ENCODE measurements at regions not wholly inside any gene's neighbourhood (a gene's known extent, or its start where the extent isn't known, plus 50 kb on each side); places are given as distances from the start of the nearest gene placed in this dataset.

DNA sequence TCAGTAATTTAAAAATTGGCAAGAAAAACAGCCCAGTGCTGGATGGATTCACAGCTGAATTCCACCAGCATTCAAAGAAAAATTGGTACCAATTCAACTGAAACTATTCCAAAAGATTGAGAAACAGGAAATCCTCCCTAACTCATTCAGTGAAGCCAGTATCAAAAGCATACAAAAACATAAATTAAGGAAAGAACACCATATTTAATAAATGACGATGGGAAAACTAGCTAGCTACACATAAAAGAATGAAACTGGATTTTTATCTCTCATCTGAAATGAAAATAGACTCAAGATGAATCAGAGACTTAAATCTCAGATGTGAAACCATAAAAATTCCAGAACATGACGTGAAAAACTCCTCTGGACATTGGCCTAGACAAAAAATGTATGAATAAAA, 516.8 kb upstream of the SPANXN1 start:
- H3K27ac ChIP-seq (ENCODE audit: low read depth in 1 of 2, low read length in 2 of 2), result no peak overlapping the region
- Mint-ChIP-seq H3K27me3 (no peaks in the 10 kb centered on the region), H3K36me3 (ENCODE audit: low read depth) (no peaks in the 10 kb centered on the region), H3K9me3 (no peaks in the 10 kb centered on the region), H3K27ac (no peak overlapping the region), H3K4me3 (no peak overlapping the region), H3K4me1 (ENCODE audit: low read depth) (no peaks in the 10 kb centered on the region)
- H3K4me1 ChIP-seq (ENCODE audit: insufficient read depth, low read length), result no peaks in the 10 kb centered on the region
- H3K36me3 ChIP-seq (ENCODE audit: insufficient read depth, low read length), result no peaks in the 10 kb centered on the region
- no peaks in the 10 kb centered on the region for H3K27me3 ChIP-seq (ENCODE audit: control insufficient read depth in 1 of 2, insufficient read depth in 2 of 2, low read length in 2 of 2)
- TF ChIP-seq, protein P1, sequence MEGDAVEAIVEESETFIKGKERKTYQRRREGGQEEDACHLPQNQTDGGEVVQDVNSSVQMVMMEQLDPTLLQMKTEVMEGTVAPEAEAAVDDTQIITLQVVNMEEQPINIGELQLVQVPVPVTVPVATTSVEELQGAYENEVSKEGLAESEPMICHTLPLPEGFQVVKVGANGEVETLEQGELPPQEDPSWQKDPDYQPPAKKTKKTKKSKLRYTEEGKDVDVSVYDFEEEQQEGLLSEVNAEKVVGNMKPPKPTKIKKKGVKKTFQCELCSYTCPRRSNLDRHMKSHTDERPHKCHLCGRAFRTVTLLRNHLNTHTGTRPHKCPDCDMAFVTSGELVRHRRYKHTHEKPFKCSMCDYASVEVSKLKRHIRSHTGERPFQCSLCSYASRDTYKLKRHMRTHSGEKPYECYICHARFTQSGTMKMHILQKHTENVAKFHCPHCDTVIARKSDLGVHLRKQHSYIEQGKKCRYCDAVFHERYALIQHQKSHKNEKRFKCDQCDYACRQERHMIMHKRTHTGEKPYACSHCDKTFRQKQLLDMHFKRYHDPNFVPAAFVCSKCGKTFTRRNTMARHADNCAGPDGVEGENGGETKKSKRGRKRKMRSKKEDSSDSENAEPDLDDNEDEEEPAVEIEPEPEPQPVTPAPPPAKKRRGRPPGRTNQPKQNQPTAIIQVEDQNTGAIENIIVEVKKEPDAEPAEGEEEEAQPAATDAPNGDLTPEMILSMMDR (IDR thresholded peaks at IDR 0.05), result no peak
- ATAC-seq (ENCODE audit: poor library complexity), result no peak
- intact Hi-C loops (cut with DNase I, micrococcal nuclease), result no loop called here
- H3K9me3 ChIP-seq (ENCODE audit: control insufficient read depth in 1 of 2, insufficient read depth in 1 of 2, low read length in 2 of 2), result peaks cover 0 to 10% of the 10 kb centered on the region in 2 experiments
- ChIA-PET POLR2A (no interaction called here), CTCF (no interaction called here)
- no peak overlapping the region for H3K4me3 ChIP-seq (ENCODE audit: low read length)
- no peak for DNase-seq

DNA sequence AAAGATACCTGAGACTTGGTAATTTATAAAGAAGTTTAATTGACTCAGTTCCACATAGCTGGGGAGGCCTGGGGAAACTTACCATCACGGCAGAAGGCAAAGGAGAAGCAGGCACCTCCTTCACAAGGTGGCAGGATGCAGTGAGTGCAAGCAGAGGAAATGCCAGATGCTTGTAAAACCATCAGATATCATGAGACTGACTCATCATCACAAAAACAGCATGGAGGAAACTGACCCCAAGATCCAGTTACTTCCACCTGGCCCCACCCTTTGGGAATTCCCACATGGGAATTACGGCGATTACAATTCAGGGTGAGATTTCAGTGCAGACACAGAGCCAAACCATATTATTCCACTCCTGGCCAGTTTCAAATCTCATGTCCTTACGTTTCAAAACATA, 514.7 kb upstream of the SPANXN1 start:
- H3K9me3 ChIP-seq (ENCODE audit: control insufficient read depth in 1 of 2, insufficient read depth in 1 of 2, low read length in 2 of 2), result peaks cover 0 to 10% of the 10 kb centered on the region in 2 experiments
- no peak overlapping the region for H3K4me3 ChIP-seq (ENCODE audit: low read length)
- Mint-ChIP-seq H3K27me3 (no peaks in the 10 kb centered on the region), H3K4me1 (ENCODE audit: low read depth) (no peaks in the 10 kb centered on the region), H3K4me3 (no peak overlapping the region), H3K9me3 (no peaks in the 10 kb centered on the region), H3K36me3 (ENCODE audit: low read depth) (no peaks in the 10 kb centered on the region), H3K27ac (no peak overlapping the region)
- ATAC-seq (ENCODE audit: poor library complexity) (no peak), DNase-seq (no peak)
- no peaks in the 10 kb centered on the region for H3K4me1 ChIP-seq (ENCODE audit: insufficient read depth, low read length)
- no peaks in the 10 kb centered on the region for H3K36me3 ChIP-seq (ENCODE audit: insufficient read depth, low read length)
- H3K27ac ChIP-seq (ENCODE audit: low read depth in 1 of 2, low read length in 2 of 2), result no peak overlapping the region
- ChIA-PET POLR2A (no interaction called here), CTCF (no interaction called here)
- TF ChIP-seq, protein P1 (IDR thresholded peaks at IDR 0.05), result no peak
- no peaks in the 10 kb centered on the region for H3K27me3 ChIP-seq (ENCODE audit: control insufficient read depth in 1 of 2, insufficient read depth in 2 of 2, low read length in 2 of 2)
- intact Hi-C loops (cut with DNase I, micrococcal nuclease), result no loop called here

DNA sequence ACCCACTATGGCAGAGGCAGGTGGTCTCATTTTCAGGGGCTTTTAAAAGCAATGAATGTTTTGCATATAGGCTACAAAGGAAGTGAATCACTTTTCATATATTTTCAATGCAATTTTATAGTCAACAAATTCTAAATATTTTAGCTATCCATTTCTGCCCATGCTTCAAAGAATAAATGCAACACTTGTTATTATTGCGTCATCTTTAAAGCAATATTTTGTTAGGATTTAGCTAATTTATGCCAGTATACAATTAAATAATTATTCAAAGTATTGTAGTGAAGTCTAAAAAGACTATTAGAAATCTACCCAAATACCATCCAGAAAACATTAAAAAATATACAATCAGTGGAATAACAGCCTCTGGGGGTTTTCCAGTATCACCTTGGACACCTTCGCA, 509.1 kb upstream of the SPANXN1 start:
- Histone ChIP-seq H3K4me1 (ENCODE audit: insufficient read depth, low read length) (no peaks in the 10 kb centered on the region), H3K27me3 (ENCODE audit: control insufficient read depth in 1 of 2, insufficient read depth in 2 of 2, low read length in 2 of 2) (no peaks in the 10 kb centered on the region), H3K9me3 (ENCODE audit: control insufficient read depth in 1 of 2, insufficient read depth in 1 of 2, low read length in 2 of 2) (peaks cover 0 to 4% of the 10 kb centered on the region in 2 experiments), H3K27ac (ENCODE audit: low read depth in 1 of 2, low read length in 2 of 2) (no peak overlapping the region), H3K36me3 (ENCODE audit: insufficient read depth, low read length) (no peaks in the 10 kb centered on the region), H3K4me3 (ENCODE audit: low read length) (no peak overlapping the region)
- Mint-ChIP-seq H3K4me1 (ENCODE audit: low read depth) (no peaks in the 10 kb centered on the region), H3K27me3 (no peaks in the 10 kb centered on the region), H3K27ac (no peak overlapping the region), H3K4me3 (no peak overlapping the region), H3K9me3 (no peaks in the 10 kb centered on the region), H3K36me3 (ENCODE audit: low read depth) (no peaks in the 10 kb centered on the region)
- ChIA-PET CTCF (interaction anchor here (1.1 kb wide), 1 partner anchor 12 kb away, joined by 3 read pairs; no protein-coding TSS in a partner anchor), POLR2A (no interaction called here)
- TF ChIP-seq, protein P1 (IDR thresholded peaks at IDR 0.05), result no peak
- ATAC-seq (ENCODE audit: poor library complexity) (no peak), DNase-seq (no peak)
- intact Hi-C loops (cut with DNase I, micrococcal nuclease), result no loop called here

All from CD4-positive, alpha-beta T cell (primary cell).